Esophagus mucosa (tissue), 1 donor: ENCODE measurements at regions not wholly inside any gene's neighbourhood (a gene's known extent, or its start where the extent isn't known, plus 50 kb on each side); places are given as distances from the start of the nearest gene placed in this dataset.

Source experiments
- ATAC-seq: fragments of 200-7000 bp; cut with Tn5 transposase; one replicate; pipeline ENCODE4 v1.9.1; 2020
- donor health status: DM: yes; HTN: yes; CAD: no.

DNA sequence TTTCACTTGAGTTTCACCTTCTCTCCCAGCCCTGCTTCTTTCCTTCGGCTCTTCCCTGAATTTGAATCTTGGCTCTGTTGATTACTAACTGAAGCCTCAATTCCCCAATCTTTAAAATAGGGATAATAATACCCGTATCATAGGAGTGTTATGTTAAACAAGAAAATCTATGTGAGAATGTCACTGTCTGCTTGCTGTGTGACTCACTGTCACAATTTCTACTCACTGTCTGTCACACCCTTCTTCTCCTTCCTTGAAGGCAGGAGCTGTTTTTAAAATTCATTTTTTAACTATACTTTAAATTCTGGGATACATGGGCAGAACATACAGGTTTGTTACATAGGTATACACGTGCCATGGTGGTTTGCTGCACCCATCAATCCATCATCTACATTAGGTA, 141.6 kb upstream of the CXCR4 start:
- ATAC-seq, result no peak

DNA sequence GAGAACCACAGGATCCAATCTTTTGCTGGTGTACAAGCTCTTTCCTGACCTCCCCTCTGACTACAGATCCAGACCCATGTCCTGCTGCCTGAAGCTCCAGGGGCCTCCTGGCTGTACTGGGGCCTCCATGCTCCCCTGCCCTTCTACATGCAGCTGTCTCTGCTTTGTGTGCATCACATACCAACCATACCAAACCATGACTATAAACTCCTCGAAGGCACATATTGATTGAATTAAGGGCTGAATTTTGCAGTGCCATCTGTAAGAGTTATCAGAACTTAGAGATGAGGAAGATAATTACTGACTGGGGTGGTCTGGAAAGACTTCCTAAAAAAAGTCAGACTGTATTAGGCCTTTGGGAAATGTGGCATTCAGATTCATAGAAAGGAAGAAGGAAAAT, 139.9 kb upstream of the CXCR4 start:
- ATAC-seq, result no peak

- no peak for ATAC-seq
Observed at GRCh38 chr2:136255648-136256461, 137.9 kb upstream of the CXCR4 start.

GRCh38 chr2:136255127-136255526, 137.2 kb upstream of the CXCR4 start:
- no peak for ATAC-seq

- no peak for ATAC-seq
Observed at GRCh38 chr2:136254681-136255080, 136.7 kb upstream of the CXCR4 start.

- ATAC-seq, result no peak
Observed at GRCh38 chr2:136253288-136254004, 135.5 kb upstream of the CXCR4 start.

DNA sequence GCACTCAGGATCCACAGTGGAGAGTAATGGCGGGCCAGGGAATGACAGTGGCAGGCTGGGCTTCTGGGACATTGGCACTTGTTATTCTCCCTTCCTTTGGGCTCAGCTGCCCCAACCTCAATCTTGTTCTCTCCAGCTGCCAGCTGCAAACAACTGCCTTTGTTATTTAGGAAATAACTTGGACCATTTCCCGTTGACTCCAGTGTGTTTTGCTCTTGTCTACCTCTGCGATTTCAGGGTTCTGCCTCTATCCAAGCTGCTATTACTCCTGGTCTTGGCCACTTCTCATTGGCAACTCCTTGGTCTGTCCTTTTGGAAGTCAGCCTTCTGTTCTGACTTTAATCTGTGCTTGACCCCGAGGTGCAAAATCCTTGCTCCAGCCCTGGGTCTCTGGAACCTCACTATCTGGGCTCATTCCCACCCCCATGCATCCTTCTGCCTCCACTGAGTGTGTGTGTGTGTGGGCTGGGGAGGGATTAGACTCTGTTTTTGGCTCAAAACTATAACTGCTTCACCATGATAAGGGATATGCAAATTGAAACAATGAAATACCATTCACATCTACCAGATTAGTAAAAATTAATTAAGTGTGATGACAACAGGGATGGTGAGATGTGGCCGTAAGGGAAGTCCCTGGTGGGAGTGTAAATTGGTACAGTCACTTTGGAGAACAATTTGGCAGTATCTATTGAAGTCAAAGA, 134.1 kb upstream of the CXCR4 start:
- no peak for ATAC-seq

DNA sequence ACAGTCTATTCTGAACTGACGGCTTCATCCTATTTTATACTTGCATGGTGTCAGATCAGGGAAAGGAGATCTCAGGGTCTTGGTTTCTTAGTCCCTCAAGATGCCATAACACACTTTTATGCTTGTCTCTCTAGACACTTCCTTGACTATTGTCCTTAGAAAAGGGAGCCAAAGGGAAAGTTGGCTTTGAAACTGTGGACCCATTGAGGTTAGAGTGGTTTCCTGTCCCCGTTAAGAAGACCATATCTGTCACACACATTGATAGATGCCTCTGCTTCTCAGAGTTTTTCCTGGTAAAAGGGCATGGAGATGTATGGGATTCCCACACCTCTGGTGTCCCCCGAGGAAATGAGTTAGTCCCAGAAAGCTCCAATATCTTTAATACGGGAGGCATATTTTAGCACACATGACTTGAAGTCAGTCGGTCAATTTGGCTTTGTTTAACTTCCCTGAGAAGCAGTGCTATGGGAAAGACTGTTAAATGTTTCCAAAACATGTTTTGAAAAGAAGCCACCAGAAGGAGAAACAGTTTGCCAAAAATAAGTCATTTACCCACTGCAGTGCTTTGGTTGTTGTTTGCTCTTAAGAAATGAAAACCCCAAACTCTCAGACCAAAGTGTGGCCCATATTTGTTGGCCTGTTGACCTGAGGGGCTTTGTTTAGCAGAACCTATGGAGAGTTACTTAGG, 133.4 kb upstream of the CXCR4 start:
- ATAC-seq, result no peak

GRCh38 chr2:136250131-136250530, 132.2 kb upstream of the CXCR4 start:
- no peak for ATAC-seq

- no peak for ATAC-seq
Observed at GRCh38 chr2:136248907-136249306, 131.0 kb upstream of the CXCR4 start.

GRCh38 chr2:136248242-136248641, 130.3 kb upstream of the CXCR4 start:
- ATAC-seq, result no peak

DNA sequence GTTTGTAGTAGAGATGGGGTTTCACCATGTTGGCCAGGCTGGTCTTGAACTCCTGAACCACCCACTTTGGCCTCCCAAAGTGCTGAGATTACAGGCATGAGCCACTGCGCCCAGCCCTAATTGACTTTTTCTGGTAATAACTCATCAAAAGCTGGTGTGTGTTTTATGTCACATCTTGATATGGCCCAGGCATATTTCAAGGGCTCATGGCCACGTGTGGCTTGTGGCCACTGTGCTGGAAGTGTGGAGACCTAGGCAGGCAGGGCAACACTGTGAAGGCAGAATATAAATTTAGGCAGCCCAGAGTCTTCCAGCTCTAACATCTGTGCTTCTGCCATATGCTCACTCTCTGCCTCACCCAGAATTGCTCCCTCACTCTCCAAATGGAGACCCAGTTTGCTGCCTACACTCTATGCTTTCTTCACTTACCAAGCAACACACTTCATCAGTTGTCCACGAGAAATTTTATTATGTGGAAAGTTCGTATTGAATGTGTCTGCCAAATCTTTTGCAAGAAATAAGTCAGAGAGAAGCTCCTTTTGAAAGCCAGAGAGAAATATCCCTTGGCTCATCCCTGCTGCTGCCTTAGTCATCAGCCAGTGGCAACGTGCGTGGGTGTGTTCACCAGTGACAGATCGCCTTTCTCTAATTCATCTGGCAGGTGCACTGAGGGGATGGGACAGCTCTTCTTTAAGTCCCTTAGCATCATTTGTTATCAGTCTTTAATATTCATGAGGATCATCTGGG, 129.4 kb upstream of the CXCR4 start:
- ATAC-seq, result no peak

GRCh38 chr2:136246086-136246669, 128.2 kb upstream of the CXCR4 start:
- peak; percentile 46 for ATAC-seq

GRCh38 chr2:136245211-136245610, 127.3 kb upstream of the CXCR4 start:
- no peak for ATAC-seq

DNA sequence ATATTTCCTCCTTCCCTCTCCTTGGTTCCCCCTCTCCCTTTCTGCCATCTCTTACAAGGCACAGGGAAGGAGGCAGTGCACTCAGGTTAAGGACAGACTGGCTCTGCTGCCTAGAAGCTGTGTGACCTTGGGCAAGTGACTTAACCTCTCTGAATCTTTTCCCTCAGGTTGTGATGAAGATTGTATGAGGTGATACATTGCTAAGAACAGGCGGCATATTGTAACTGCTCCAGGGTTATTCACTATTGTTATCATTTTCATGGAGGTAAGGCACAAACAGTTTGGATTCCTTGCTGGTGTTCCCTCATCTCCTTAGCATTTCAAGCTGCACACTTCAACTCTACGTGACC, 126.6 kb upstream of the CXCR4 start:
- ATAC-seq, result no peak

DNA sequence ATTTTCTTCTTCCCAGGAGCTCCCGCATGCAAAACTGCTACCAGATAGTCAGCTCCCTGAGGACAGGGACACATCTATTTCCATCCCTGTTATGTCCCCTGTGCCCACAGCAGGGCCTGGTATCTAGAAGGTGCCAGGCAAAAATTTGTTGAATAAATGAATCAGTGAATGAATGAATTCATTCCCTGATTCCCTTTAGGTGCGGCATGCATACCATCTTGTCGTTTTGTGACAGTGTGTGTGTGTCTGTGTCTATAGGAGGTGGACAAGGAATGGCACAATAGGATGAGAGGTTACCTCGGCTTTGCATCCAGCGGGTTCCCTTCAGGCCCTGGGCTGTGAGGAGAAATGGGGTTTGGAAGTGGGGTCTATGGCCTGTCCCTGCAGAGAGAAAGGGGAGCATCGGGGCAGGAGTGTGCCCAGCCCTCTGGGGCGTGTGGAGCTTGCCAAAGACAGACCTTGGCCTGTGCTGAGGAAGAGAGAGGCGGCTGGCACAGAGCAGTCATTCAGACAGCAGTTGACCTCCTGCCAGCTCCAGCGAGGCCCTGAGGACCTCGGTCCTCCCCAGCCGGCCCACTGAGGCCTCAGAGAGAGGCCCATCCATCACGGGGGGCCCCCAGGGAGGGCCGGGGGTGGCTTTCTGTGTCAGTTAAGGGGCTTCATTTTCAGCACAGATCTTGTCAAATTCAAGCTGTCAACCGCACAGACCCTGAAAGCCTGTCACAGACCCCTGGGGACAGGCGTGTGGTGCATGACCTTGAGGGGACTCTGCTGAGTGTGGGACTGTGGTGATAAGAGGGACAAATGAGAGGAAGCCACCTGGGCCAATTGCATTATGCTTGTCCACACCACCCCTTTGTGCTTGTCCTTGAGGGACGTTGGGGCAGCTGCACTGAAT, 125.9 kb upstream of the CXCR4 start:
- no peak for ATAC-seq

GRCh38 chr2:136242687-136243277, 124.8 kb upstream of the CXCR4 start:
- no peak for ATAC-seq

GRCh38 chr2:136242100-136242499, 124.2 kb upstream of the CXCR4 start:
- no peak for ATAC-seq

DNA sequence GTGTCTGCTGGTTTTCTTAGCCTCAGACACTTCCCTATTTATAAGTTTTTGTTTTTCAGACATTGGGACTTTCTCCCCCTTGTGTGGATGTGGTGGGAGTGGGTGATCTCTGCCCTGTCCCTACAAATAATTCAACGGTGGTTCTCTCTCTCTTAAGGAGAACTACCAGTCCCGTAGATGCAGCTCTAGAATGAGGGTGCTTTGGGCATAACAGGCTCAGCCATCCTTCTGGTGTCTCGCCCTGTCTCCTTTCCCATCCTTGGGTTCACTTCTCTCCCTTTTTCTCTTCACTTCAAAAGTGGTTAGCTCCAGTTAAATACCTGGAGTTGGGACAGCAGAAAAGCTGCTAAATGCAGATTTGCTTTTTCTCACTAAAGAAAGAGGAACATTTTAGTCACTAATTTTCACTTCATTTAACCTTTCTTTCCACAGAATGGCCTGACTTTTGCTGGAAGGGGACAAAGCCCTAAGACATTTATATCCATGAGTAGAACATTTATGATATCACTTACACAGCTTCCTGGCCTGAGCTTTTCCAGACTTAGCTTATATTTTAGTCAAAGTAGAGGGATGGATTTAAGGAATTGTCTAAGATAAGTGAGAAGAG, 121.2 kb upstream of the CXCR4 start:
- no peak for ATAC-seq
